Urinary bladder (tissue), 3 donors: ENCODE measurements at regions not wholly inside any gene's neighbourhood (a gene's known extent, or its start where the extent isn't known, plus 50 kb on each side); places are given as distances from the start of the nearest gene placed in this dataset.

Source experiments
- DNase-seq: peaks from one replicate; pipeline ENCODE4 v3.0.0-alpha.2; 2015; ENCODE audit errors: extremely low spot score
- H3K27ac ChIP-seq: one replicate; pipeline ENCODE4 v1.5.1; 2013; ENCODE audit warnings: low read depth, mild to moderate bottlenecking, moderate library complexity
- H3K36me3 ChIP-seq: one replicate; pipeline ENCODE4 v1.6.1; 2013; ENCODE audit warnings: mild to moderate bottlenecking, moderate library complexity; ENCODE audit not compliant: insufficient read depth
- H3K4me1 ChIP-seq: one replicate; pipeline ENCODE4 v1.6.1; 2013; ENCODE audit warnings: mild to moderate bottlenecking, moderate library complexity; ENCODE audit not compliant: insufficient read depth
- H3K4me3 ChIP-seq: one replicate; pipeline ENCODE4 v1.5.1; 2013; ENCODE audit warnings: low read depth, low read length
- WGBS: extraction: QIAGEN DNeasy Blood & Tissue Kit; methylation state at CpG from one replicate; pipeline ENCODE4 v1.1.7; 2013; 5-methylcytosine and 5-hydroxymethylcytosine counted together
- donor health status: healthy with polysubstance abuse.
- donor health status: healthy.

DNA sequence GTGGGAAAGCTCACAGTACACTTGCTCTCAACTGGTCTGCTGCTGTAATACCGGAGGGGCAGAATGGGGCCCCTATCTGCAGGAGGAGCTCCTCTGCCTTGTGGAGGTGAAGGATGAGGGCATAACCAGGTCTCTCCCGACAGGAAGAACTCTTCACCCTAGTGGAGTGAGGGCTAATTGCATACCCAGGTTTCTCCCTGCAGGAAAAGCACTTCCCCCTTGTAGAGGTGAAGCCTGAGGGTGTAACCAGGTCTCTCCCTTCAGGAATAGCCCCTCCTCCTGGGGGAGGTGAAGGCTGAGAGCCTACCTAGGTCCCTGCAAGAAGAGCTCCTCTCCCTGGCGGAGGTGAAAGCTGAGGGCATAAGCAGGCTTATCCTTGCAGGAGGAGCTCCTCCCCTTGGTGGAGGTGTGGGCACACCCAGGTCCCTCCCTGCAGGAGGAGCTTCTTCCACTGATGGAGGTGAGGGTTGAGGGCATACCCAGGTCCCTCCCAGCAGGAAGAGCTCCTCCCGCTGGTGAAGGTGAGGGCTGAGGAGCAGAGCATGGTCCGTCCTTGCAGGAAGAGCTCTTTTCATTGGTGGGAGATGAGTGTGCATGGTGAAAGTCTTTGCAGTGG lies 954.1 kb downstream of the NLGN4Y start:
- no peaks in the 10 kb centered on the region for H3K4me1 ChIP-seq
- DNase-seq, result no peak
- H3K4me3 ChIP-seq, result no peak overlapping the region
- H3K36me3 ChIP-seq, result no peaks in the 10 kb centered on the region
- WGBS, result 86% methylated on average over 5 of the region's 5 CpGs
- H3K27ac ChIP-seq, result no peak overlapping the region

DNA sequence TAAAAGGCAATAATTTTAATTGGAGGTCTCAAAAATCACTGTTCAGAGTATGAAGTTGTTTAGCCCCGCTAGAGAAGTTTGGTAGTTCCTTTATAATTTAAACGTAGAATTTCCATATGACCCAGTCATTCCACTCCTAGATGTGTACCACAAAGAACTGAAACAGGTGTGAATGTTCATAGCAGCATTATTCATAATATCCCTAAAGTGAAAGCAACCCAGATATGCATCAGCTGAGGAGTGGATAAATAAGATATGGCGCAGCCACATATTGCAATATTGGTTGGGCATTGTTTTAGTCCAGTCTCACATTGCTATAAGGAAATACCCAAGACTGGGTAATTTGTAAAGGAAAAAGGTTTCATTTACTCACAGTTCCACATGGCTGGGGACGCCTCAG lies 976.2 kb downstream of the NLGN4Y start:
- H3K36me3 ChIP-seq, result no peaks in the 10 kb centered on the region
- no peak overlapping the region for H3K4me3 ChIP-seq
- H3K27ac ChIP-seq, result no peak overlapping the region
- no peak for DNase-seq
- 90% methylated on average over 4 of the region's 4 CpGs for WGBS
- no peaks in the 10 kb centered on the region for H3K4me1 ChIP-seq

DNA sequence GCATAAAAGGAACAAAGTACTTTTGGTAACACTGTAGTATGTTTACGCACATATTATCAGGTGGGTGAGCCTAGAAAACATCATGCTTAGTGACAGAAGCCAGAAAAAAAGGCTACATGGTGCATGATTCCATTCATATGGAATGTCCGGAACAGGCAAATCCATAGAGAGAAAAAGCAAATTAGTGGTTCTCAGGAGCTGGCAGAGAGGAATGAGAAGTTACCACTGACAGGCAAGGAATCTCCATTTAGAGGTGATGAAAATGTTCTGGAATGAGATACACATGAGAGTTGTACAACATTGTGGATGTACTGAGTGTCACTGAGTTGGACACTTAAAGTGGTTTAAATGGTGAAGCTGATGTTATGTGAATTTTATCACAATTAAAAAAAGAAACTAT lies 976.9 kb downstream of the NLGN4Y start:
- Histone ChIP-seq H3K27ac (no peak overlapping the region), H3K36me3 (no peaks in the 10 kb centered on the region), H3K4me1 (no peaks in the 10 kb centered on the region), H3K4me3 (no peak overlapping the region)
- DNase-seq, result no peak
- WGBS, result 86% methylated on average over 2 of the region's 2 CpGs

DNA sequence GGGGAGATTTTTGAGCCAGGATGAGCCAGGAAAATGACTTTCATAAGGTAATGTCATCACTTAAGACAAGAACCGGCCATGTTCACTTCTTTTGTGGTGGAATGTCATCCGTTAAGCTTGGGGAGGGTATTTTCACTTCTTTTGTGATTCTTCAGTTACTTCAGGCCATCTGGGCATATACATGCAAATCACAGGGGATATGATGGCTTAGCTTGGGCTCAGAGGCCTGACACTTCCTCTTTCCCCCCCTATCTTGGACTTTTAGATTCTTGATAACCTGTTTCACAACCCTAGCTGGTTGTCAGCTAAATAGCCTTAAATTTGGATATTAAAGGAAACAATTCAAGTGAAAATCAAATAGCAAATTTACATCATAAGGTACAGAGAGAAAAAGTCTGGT lies 986.0 kb downstream of the NLGN4Y start:
- H3K4me3 ChIP-seq, result no peak overlapping the region
- H3K27ac ChIP-seq, result no peak overlapping the region
- no peaks in the 10 kb centered on the region for H3K36me3 ChIP-seq
- no peaks in the 10 kb centered on the region for H3K4me1 ChIP-seq
- DNase-seq, result no peak
- WGBS, result 64% methylated on average over 2 of the region's 2 CpGs

DNA sequence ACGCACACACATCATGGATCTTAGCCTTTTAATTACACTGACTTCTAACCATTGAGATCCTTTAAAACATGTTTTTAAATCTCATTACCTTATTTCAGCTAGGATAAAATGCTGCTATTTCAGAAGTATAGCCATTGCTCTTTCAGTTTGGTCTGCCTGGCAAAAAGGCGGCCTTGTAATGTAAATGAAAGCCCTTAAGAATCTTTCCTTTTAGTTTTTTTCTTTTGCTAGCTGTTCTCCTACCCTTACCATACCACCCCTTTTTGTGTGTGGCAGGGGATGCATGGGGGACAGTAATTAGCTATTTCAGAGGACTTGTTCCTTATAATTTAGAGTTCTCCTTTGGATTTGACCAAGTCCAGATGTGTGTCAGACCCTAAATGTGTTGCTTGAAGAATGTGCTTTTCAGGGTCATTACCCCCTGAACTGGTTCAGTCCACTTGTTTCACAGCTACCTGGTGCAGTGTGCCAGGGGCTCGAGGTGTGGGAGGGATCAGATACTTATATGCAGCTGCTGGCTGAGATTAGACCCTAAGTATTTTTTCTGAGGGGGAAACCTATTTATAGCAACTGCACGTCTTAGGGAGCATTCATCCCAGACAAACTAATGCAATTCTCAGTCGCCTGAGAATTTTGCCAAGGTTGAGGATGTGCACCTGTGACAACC lies 986.8 kb downstream of the NLGN4Y start:
- WGBS, result 63% methylated on average over 5 of the region's 5 CpGs
- H3K27ac ChIP-seq, result no peak overlapping the region
- no peaks in the 10 kb centered on the region for H3K4me1 ChIP-seq
- H3K36me3 ChIP-seq, result no peaks in the 10 kb centered on the region
- no peak overlapping the region for H3K4me3 ChIP-seq
- no peak for DNase-seq

DNA sequence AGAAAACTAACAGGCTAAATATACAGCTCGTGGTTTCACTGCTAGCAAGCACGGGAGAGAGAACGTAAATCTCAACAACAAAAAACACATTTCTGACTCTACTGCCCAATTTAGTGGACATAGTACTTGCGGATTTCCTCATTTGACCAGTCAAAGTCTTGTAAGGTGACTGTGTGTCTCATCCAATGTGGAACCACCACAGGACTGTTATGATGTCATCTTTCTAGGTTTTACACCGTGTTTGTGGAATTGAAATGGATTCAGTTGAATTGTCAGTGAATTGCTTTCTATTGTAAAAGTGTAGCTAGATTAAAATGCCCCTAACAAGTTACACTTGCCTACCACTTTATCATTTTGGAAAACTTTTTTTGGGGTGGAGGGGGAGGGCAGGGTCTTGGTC lies 1010.8 kb downstream of the NLGN4Y start:
- Histone ChIP-seq H3K4me1 (no peaks in the 10 kb centered on the region), H3K27ac (no peak overlapping the region), H3K36me3 (no peaks in the 10 kb centered on the region), H3K4me3 (no peak overlapping the region)
- no peak for DNase-seq
- 81% methylated on average over 5 of the region's 5 CpGs for WGBS

DNA sequence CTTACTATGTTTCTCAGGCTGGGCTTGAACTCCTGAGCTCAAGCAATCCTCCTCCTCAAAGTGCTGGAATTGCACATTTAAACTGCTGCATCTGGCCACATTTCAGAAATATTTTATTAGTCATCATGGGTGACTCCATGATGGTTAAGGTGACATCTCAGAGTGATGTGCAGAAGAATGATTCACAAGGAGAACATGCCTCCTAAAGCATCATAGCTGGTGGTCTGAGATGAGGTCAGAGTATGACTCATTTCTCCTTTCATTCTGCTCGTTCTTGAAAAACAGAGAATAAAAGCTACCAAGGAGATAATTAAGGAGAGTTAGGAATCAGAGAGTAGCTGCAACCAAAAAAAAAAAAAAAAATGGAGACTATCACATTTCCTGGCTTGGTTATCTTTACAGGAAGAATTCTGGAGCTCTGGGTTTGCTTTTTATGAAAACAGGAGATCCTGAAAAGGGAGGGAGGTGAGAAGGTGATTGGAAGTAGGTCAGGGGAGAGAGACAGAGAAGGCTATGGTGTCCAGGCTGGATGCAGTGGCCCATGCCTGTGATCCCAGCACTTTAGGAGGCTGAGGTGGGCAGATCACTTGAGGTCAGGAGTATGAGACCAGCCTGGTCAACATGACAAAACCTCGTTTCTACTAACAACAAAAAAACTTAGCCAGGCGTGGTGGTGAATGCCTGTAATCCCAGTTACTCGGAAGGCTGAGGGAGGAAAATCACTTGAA lies 1011.6 kb downstream of the NLGN4Y start:
- Histone ChIP-seq H3K4me1 (no peaks in the 10 kb centered on the region), H3K4me3 (no peak overlapping the region), H3K27ac (no peak overlapping the region), H3K36me3 (no peaks in the 10 kb centered on the region)
- no peak for DNase-seq
- 62% methylated on average over 4 of the region's 4 CpGs for WGBS

DNA sequence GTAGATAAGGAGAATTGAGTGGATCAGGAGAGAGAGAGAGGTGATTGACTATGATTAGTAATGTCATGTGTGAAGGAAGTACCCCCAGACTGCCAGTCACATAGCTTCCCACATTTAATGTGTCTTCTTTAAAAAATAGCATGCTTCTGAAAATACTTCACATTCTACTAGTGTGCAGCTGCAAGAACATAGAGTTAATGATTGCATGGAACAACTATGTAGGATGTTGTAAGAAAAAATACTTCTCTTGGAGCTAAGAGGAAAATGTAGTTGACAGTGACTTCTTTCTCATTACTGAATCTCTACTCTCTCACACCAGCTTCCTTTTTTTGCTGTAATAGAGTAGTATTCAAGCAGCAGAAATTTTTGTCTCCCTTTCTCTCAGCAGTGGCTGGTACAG lies 1016.2 kb downstream of the NLGN4Y start:
- H3K36me3 ChIP-seq, result no peaks in the 10 kb centered on the region
- no peak for DNase-seq
- no peak overlapping the region for H3K4me3 ChIP-seq
- H3K27ac ChIP-seq, result no peak overlapping the region
- H3K4me1 ChIP-seq, result no peaks in the 10 kb centered on the region

DNA sequence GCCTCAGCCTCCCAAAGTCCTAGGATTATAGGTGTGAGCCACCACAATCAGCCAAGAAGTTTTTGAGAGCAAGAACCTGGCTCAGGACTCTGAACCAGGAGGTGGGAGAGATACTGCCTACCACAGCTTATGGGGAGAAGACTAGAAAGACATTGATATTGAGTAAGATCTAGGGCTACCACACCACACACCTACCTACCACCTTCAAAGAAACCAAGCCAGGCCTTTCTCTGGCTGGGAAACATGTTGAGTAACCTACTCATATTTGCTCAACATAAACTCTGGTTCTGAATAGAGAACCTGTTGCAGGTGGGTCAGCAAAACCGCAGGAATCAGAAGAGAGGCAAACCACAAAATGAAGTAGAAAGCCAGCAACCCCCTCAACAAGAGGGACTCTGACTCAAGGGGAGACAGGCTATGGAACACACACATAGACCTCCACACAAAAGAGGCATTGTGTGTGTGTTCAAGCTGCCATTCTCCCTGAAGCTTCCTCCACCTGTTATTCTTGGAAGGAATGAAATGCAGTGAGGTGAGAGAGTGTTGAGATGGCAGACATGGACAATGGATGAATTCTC lies 1021.9 kb downstream of the NLGN4Y start:
- no peak for DNase-seq
- Histone ChIP-seq H3K4me1 (no peaks in the 10 kb centered on the region), H3K36me3 (no peaks in the 10 kb centered on the region), H3K27ac (no peak overlapping the region), H3K4me3 (no peak overlapping the region)
- 83% methylated on average over 1 of the region's 1 CpG for WGBS

DNA sequence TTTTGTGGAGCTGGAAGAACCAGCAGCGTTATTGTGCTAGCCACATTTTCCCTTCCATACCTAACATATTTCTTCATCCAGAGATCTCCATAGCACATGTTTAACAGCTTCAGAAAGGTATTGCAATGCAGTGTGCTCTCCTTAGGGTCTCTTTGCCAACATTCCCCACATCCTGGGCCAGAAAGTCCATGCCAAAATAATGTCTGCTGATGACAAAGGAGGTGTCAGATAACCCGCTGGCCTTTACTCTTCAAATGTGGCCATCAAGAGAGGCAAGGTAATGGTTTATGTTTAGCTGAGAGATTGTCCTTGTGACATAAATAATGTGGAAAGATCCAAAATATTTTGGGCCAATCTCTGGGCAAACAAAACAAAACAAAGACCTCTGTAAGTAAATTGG lies 1027.7 kb downstream of the NLGN4Y start:
- Histone ChIP-seq H3K27ac (no peak overlapping the region), H3K4me1 (no peaks in the 10 kb centered on the region), H3K36me3 (no peaks in the 10 kb centered on the region), H3K4me3 (no peak overlapping the region)
- no peak for DNase-seq
- 82% methylated on average over 2 of the region's 2 CpGs for WGBS

DNA sequence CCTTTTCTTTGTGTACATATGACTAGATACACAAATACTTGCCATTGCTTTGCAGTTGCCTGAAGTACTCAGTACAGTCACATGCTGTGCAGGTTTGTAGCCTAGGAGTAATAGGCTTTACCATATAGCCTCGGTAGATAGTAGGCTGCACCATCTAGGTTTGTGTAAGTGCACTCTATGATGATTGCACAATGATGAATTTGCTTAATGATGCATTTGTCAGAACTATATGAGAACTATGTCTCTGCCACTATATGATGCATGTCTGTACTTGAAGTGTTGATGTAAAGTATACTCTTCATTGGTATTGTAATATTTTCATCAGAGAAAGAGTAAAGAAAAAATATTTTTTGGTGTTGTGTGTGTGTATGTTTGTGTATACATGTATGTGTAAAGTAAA lies 1030.7 kb downstream of the NLGN4Y start:
- WGBS, result 85% methylated on average over 1 of the region's 1 CpG
- H3K27ac ChIP-seq, result no peak overlapping the region
- no peaks in the 10 kb centered on the region for H3K4me1 ChIP-seq
- no peak for DNase-seq
- no peaks in the 10 kb centered on the region for H3K36me3 ChIP-seq
- no peak overlapping the region for H3K4me3 ChIP-seq

DNA sequence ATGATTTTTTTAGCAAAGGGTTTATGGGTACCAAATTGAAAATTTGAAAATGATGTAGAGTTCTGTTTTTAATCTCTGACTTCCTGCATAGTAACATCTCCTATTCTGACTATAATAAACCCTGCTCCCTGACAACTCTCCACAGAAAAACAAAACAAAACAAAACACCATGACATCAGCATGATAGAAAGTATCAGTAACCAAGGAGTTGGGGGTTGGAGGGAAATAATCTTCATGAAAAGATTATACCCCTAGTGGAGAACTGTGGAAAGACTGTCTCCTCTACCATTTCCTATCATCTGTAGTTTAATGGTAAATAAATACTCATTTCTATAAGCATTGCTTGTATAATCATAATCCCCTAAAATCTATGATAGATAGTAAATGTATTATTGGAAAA lies 1034.8 kb downstream of the NLGN4Y start:
- no peak for DNase-seq
- Histone ChIP-seq H3K4me3 (no peak overlapping the region), H3K36me3 (no peaks in the 10 kb centered on the region), H3K27ac (no peak overlapping the region), H3K4me1 (no peaks in the 10 kb centered on the region)

DNA sequence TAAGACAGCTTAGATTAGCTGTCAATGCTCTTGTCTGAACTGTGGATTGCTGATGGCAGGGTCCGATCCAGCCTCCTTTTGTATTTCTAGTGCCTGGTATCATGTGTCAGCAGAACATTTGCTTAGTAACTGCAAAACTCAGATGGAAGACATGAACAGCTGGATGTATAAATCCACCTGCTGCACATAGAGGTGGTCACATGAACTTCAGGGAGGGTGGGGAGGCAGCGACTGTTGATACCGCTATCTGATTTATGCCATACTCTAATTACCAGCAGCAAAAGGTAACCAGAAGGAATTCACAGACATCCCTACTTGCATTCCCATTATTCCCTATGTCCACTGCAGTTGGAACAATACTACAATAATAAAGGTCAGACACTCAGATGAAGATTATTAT lies 1036.5 kb downstream of the NLGN4Y start:
- no peaks in the 10 kb centered on the region for H3K36me3 ChIP-seq
- no peaks in the 10 kb centered on the region for H3K4me1 ChIP-seq
- H3K27ac ChIP-seq, result no peak overlapping the region
- 61% methylated on average over 3 of the region's 3 CpGs for WGBS
- no peak for DNase-seq
- H3K4me3 ChIP-seq, result no peak overlapping the region
